OCI-LY1 (cell line): ENCODE measurements at regions not wholly inside any gene's neighbourhood (a gene's known extent, or its start where the extent isn't known, plus 50 kb on each side); places are given as distances from the start of the nearest gene placed in this dataset.

Source experiments
- H2AFZ ChIP-seq: fragments of 200-600 bp; sonication (generic), shearing (Covaris generic); 2 replicates; pipeline ENCODE4 v1.6.0; 2014; ENCODE audit warnings: antibody characterized with exemption, mild to moderate bottlenecking, low read length
- H3F3A ChIP-seq: fragments of 200-600 bp; sonication (generic), shearing (Covaris generic); 2 replicates; pipeline ENCODE4 v1.6.0; 2014; ENCODE audit warnings: mild to moderate bottlenecking, antibody characterized with exemption, low read length, moderate library complexity; ENCODE audit not compliant: insufficient read depth
- H3K27ac ChIP-seq: fragments of 200-600 bp; sonication (generic); 2 replicates; pipeline ENCODE4 v1.5.1; 2014; ENCODE audit warnings: low read length, mixed run types, mild to moderate bottlenecking, low read depth; ENCODE audit not compliant: poor library complexity, severe bottlenecking
- H3K27me3 ChIP-seq: fragments of 200-600 bp; sonication (generic); 2 replicates; pipeline ENCODE4 v1.6.0; 2014; ENCODE audit warnings: antibody characterized with exemption, mild to moderate bottlenecking, low read length, moderate library complexity; ENCODE audit not compliant: insufficient read depth
- H3K36me3 ChIP-seq: fragments of 200-600 bp; sonication (generic); 2 replicates; pipeline ENCODE4 v1.6.1; 2014; ENCODE audit warnings: mild to moderate bottlenecking, antibody characterized with exemption, low read length, moderate library complexity, mixed read lengths; ENCODE audit not compliant: insufficient read depth
- H3K4me1 ChIP-seq: fragments of 200-600 bp; sonication (generic); 2 replicates; pipeline ENCODE4 v1.5.1; 2014; ENCODE audit warnings: mild to moderate bottlenecking, low read length, moderate library complexity; ENCODE audit not compliant: insufficient read depth, severe bottlenecking
- H3K4me2 ChIP-seq: fragments of 200-600 bp; sonication (generic), shearing (Covaris generic); 2 replicates; pipeline ENCODE4 v1.6.1; 2014; ENCODE audit warnings: low read length
- H3K4me3 ChIP-seq: fragments of 200-600 bp; sonication (generic); 2 replicates; pipeline ENCODE4 v1.5.1; 2014; ENCODE audit warnings: low read length, low read depth, mild to moderate bottlenecking, mixed read lengths; ENCODE audit not compliant: poor library complexity, severe bottlenecking
- H3K79me2 ChIP-seq: fragments of 200-600 bp; shearing (Covaris generic); 2 replicates; pipeline ENCODE4 v1.6.1; 2016; ENCODE audit warnings: mixed run types, low read length, mixed read lengths; ENCODE audit not compliant: insufficient read depth
- H3K9ac ChIP-seq: fragments of 200-600 bp; sonication (generic), shearing (Covaris generic); 2 replicates; pipeline ENCODE4 v1.6.1; 2014; ENCODE audit warnings: mild to moderate bottlenecking, low read length, mixed read lengths
- H3K9me2 ChIP-seq: fragments of 200-600 bp; sonication (generic), shearing (Covaris generic); 2 replicates; pipeline ENCODE4 v1.6.1; 2014; ENCODE audit warnings: low read depth, mild to moderate bottlenecking, low read length, mixed read lengths
- H3K9me3 ChIP-seq: fragments of 200-600 bp; shearing (Covaris generic); 2 replicates; pipeline ENCODE4 v1.6.1; 2014; ENCODE audit warnings: low read length, mixed read lengths
- H4K20me1 ChIP-seq: fragments of 200-600 bp; sonication (generic), shearing (Covaris generic); 2 replicates; pipeline ENCODE4 v1.6.0; 2016; ENCODE audit warnings: mild to moderate bottlenecking, low read length; ENCODE audit not compliant: insufficient read depth
- CTCF ChIP-seq: fragments of 200-600 bp; sonication (generic), shearing (Covaris generic); IDR thresholded peaks from 2 replicates; pipeline ENCODE4 v1.5.1; 2017; ENCODE audit warnings: mild to moderate bottlenecking, antibody characterized with exemption, low read length, moderate library complexity, mixed read lengths
- EZH2 ChIP-seq: fragments of 200-600 bp; sonication (generic), shearing (Covaris generic); IDR thresholded peaks from 2 replicates; pipeline ENCODE4 v1.8.0; 2017; ENCODE audit warnings: borderline replicate concordance, mixed run types, mild to moderate bottlenecking, antibody characterized with exemption, low read length, moderate library complexity, mixed read lengths

GRCh38 chr16:27681681-27682080 lies 131.7 kb downstream of the KATNIP start:
- no peak overlapping the region for H3K27ac ChIP-seq
- H2AFZ ChIP-seq, result no peak overlapping the region
- H3K4me1 ChIP-seq, result no peaks in the 10 kb centered on the region
- H3K9me3 ChIP-seq, result no peaks in the 10 kb centered on the region
- H3K79me2 ChIP-seq, result no peaks in the 10 kb centered on the region
- no peaks in the 10 kb centered on the region for H3F3A ChIP-seq
- no peaks in the 10 kb centered on the region for H3K27me3 ChIP-seq
- no peaks in the 10 kb centered on the region for H3K9me2 ChIP-seq
- no peak for TF ChIP-seq CTCF
- no peak for TF ChIP-seq EZH2
- no peaks in the 10 kb centered on the region for H3K36me3 ChIP-seq
- H3K4me2 ChIP-seq, result no peak overlapping the region
- H3K4me3 ChIP-seq, result no peak overlapping the region
- H4K20me1 ChIP-seq, result no peaks in the 10 kb centered on the region
- no peak overlapping the region for H3K9ac ChIP-seq

GRCh38 chr16:27684047-27684446 lies 134.1 kb downstream of the KATNIP start:
- no peaks in the 10 kb centered on the region for H3K9me3 ChIP-seq
- no peak overlapping the region for H3K9ac ChIP-seq
- no peak overlapping the region for H3K4me2 ChIP-seq
- no peaks in the 10 kb centered on the region for H3K9me2 ChIP-seq
- no peaks in the 10 kb centered on the region for H3K36me3 ChIP-seq
- H3F3A ChIP-seq, result no peaks in the 10 kb centered on the region
- no peak overlapping the region for H3K27ac ChIP-seq
- no peak overlapping the region for H2AFZ ChIP-seq
- H3K79me2 ChIP-seq, result no peaks in the 10 kb centered on the region
- H3K4me1 ChIP-seq, result no peaks in the 10 kb centered on the region
- H3K4me3 ChIP-seq, result no peak overlapping the region
- no peaks in the 10 kb centered on the region for H4K20me1 ChIP-seq
- no peaks in the 10 kb centered on the region for H3K27me3 ChIP-seq
- no peak for TF ChIP-seq CTCF
- no peak for TF ChIP-seq EZH2

GRCh38 chr16:27685807-27686206 lies 135.9 kb downstream of the KATNIP start:
- Histone ChIP-seq H3K4me1 (no peaks in the 10 kb centered on the region), H3K9ac (no peak overlapping the region), H3K27me3 (no peaks in the 10 kb centered on the region), H3K79me2 (no peaks in the 10 kb centered on the region), H3K27ac (no peak overlapping the region), H3K36me3 (no peaks in the 10 kb centered on the region), H3K9me2 (no peaks in the 10 kb centered on the region), H4K20me1 (no peaks in the 10 kb centered on the region), H3F3A (no peaks in the 10 kb centered on the region), H2AFZ (no peak overlapping the region), H3K4me3 (no peak overlapping the region), H3K4me2 (no peak overlapping the region), H3K9me3 (no peaks in the 10 kb centered on the region)
- no peak for TF ChIP-seq CTCF
